ENCODE measurements at regions not wholly inside any gene's neighbourhood (a gene's known extent, or its start where the extent isn't known, plus 50 kb on each side); places are given as distances from the start of the nearest gene placed in this dataset.

DNA sequence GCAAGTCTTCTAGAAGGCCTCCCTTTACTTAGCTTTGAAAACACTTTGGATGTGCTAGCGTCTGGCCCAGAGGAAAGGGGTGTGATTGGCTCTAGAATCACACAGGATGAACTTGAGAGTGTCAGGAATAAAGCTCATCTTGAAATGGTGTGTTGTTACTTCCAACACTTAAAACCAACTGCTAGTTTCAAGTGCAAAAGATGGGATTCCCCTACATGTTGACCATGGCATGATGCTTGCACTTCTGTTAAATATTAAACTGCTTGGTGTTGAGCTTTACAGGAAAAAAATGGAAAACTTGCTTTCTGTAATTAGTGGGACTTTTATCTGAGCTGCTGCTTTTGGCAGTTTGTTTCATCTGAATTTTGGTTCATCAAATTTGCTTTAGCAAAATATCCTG is 261.1 kb downstream of the MED10 start:
- Histone ChIP-seq H4K20me1 (ENCODE audit: control insufficient read depth, extremely low read depth, insufficient read depth, low read length) (no peaks in the 10 kb centered on the region), H3K36me3 (ENCODE audit: control insufficient read depth in 2 of 2, extremely low read depth in 1 of 2, insufficient read depth in 2 of 2, low read length in 2 of 2) (no peaks in the 10 kb centered on the region), H3K27me3 (ENCODE audit: control insufficient read depth, extremely low read depth, insufficient read depth, low read length) (no peaks in the 10 kb centered on the region), H3K4me2 (ENCODE audit: control insufficient read depth, extremely low read depth, insufficient read depth, low read depth, low read length) (no peak overlapping the region), H3K79me2 (ENCODE audit: control insufficient read depth, insufficient read depth, low read length) (no peaks in the 10 kb centered on the region), H3K9ac (ENCODE audit: control insufficient read depth, extremely low read depth, insufficient read depth, low read length) (no peak overlapping the region), H3K4me3 (ENCODE audit: control insufficient read depth in 2 of 3, extremely low read depth in 1 of 3, insufficient read depth in 2 of 3, low read depth in 1 of 3, low read length in 3 of 3) (no peak overlapping the region), H2AFZ (ENCODE audit: control insufficient read depth, low read length) (no peak overlapping the region), H3K9me1 (ENCODE audit: control insufficient read depth, extremely low read depth, insufficient read depth, low read length) (no peaks in the 10 kb centered on the region), H3K27ac (ENCODE audit: control insufficient read depth, insufficient read depth, low read length) (no peak overlapping the region), H3K9me3 (ENCODE audit: control insufficient read depth, low read depth, low read length) (no peaks in the 10 kb centered on the region), H3K4me1 (ENCODE audit: control insufficient read depth, extremely low read depth, insufficient read depth, low read length) (no peaks in the 10 kb centered on the region)
- DNase-seq (ENCODE audit: low read depth, low spot score) (no peak), FAIRE-seq (no peak)
- TF ChIP-seq EZH2 (IDR thresholded peaks at IDR 0.05; ENCODE audit: low read length): no peak
- dilution Hi-C loops (cut with MboI; ENCODE audit: extremely low pct_ligation_motif_present, low sequenced_read_pairs): no loop called here

DNA sequence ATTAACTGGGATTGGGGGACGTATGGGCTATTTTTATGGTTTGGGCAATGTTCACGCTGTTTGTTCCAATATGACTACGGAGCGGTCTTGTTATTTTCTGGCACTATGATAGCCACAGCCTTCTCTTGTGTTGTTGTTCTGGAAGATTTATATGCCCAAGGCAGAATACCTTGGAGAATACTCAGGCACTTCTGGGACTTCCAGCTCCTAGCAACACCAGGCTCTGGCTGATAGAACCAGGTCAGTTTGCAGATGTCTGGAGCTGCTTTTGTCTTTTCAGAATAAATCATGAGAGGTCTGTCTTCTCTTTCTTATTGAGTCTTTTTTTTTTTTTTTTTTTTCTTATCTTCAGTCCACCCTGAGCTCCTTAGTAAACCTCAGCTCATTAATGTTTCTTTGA is 262.5 kb downstream of the MED10 start:
- Histone ChIP-seq H3K27ac (ENCODE audit: control insufficient read depth, insufficient read depth, low read length) (no peak overlapping the region), H3K9me1 (ENCODE audit: control insufficient read depth, extremely low read depth, insufficient read depth, low read length) (no peaks in the 10 kb centered on the region), H3K27me3 (ENCODE audit: control insufficient read depth, extremely low read depth, insufficient read depth, low read length) (no peaks in the 10 kb centered on the region), H2AFZ (ENCODE audit: control insufficient read depth, low read length) (no peak overlapping the region), H3K79me2 (ENCODE audit: control insufficient read depth, insufficient read depth, low read length) (no peaks in the 10 kb centered on the region), H3K4me2 (ENCODE audit: control insufficient read depth, extremely low read depth, insufficient read depth, low read depth, low read length) (no peak overlapping the region), H3K9me3 (ENCODE audit: control insufficient read depth, low read depth, low read length) (no peaks in the 10 kb centered on the region), H3K4me1 (ENCODE audit: control insufficient read depth, extremely low read depth, insufficient read depth, low read length) (no peaks in the 10 kb centered on the region), H4K20me1 (ENCODE audit: control insufficient read depth, extremely low read depth, insufficient read depth, low read length) (no peaks in the 10 kb centered on the region), H3K9ac (ENCODE audit: control insufficient read depth, extremely low read depth, insufficient read depth, low read length) (no peak overlapping the region), H3K36me3 (ENCODE audit: control insufficient read depth in 2 of 2, extremely low read depth in 1 of 2, insufficient read depth in 2 of 2, low read length in 2 of 2) (no peaks in the 10 kb centered on the region), H3K4me3 (ENCODE audit: control insufficient read depth in 2 of 3, extremely low read depth in 1 of 3, insufficient read depth in 2 of 3, low read depth in 1 of 3, low read length in 3 of 3) (no peak overlapping the region)
- TF ChIP-seq EZH2 (IDR thresholded peaks at IDR 0.05; ENCODE audit: low read length) (no peak), CTCF (optimal IDR thresholded peaks at IDR 0.05 in 1 of 3, IDR thresholded peaks at IDR 0.05 in 1 of 3, conservative IDR thresholded peaks at IDR 0.05 in 1 of 3; ENCODE audit: extremely low read depth in 1 of 3, insufficient read depth in 2 of 3, low read length in 3 of 3) (no peak)
- DNase-seq (ENCODE audit: low read depth, low spot score) (no peak), FAIRE-seq (no peak)
- dilution Hi-C loops (cut with MboI; ENCODE audit: extremely low pct_ligation_motif_present, low sequenced_read_pairs): no loop called here

DNA sequence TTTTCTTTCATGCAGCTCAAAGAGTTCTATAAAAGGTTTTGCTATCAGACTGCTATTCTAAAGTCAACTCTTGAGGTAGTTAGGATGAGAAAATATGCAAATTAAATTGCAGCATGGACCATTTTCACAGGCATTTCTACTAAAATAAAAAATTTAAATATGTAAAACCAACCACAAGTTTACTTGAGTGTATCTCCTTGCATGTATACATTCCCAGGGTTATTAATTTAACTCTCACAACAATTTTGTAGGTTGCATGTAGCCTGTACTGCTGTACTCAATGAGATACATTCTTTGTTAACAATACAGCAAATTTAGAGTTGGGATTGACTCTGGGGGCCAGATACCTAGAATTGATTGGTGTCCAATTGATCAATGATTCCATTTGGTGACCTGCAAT is 265.8 kb downstream of the MED10 start:
- TF ChIP-seq EZH2 (IDR thresholded peaks at IDR 0.05; ENCODE audit: low read length) (no peak), CTCF (optimal IDR thresholded peaks at IDR 0.05 in 1 of 3, IDR thresholded peaks at IDR 0.05 in 1 of 3, conservative IDR thresholded peaks at IDR 0.05 in 1 of 3; ENCODE audit: extremely low read depth in 1 of 3, insufficient read depth in 2 of 3, low read length in 3 of 3) (no peak)

More for the DNA sequence above, 265.8 kb downstream of the MED10 start:
- Histone ChIP-seq H3K4me1 (ENCODE audit: control insufficient read depth, extremely low read depth, insufficient read depth, low read length) (no peaks in the 10 kb centered on the region), H2AFZ (ENCODE audit: control insufficient read depth, low read length) (no peak overlapping the region), H3K4me2 (ENCODE audit: control insufficient read depth, extremely low read depth, insufficient read depth, low read depth, low read length) (no peak overlapping the region), H3K79me2 (ENCODE audit: control insufficient read depth, insufficient read depth, low read length) (no peaks in the 10 kb centered on the region), H3K4me3 (ENCODE audit: control insufficient read depth in 2 of 3, extremely low read depth in 1 of 3, insufficient read depth in 2 of 3, low read depth in 1 of 3, low read length in 3 of 3) (no peak overlapping the region), H3K9me1 (ENCODE audit: control insufficient read depth, extremely low read depth, insufficient read depth, low read length) (no peaks in the 10 kb centered on the region), H4K20me1 (ENCODE audit: control insufficient read depth, extremely low read depth, insufficient read depth, low read length) (no peaks in the 10 kb centered on the region), H3K27ac (ENCODE audit: control insufficient read depth, insufficient read depth, low read length) (no peak overlapping the region), H3K36me3 (ENCODE audit: control insufficient read depth in 2 of 2, extremely low read depth in 1 of 2, insufficient read depth in 2 of 2, low read length in 2 of 2) (no peaks in the 10 kb centered on the region), H3K27me3 (ENCODE audit: control insufficient read depth, extremely low read depth, insufficient read depth, low read length) (no peaks in the 10 kb centered on the region), H3K9me3 (ENCODE audit: control insufficient read depth, low read depth, low read length) (no peaks in the 10 kb centered on the region), H3K9ac (ENCODE audit: control insufficient read depth, extremely low read depth, insufficient read depth, low read length) (no peak overlapping the region)
- no peak for DNase-seq (ENCODE audit: low read depth, low spot score)
- no peak for FAIRE-seq
- dilution Hi-C loops (cut with MboI; ENCODE audit: extremely low pct_ligation_motif_present, low sequenced_read_pairs): no loop called here

Data from keratinocyte (primary cell).